ENCODE measurements at regions not wholly inside any gene's neighbourhood (a gene's known extent, or its start where the extent isn't known, plus 50 kb on each side); places are given as distances from the start of the nearest gene placed in this dataset.

GRCh38 chr3:72241525-72241924 lies 456.6 kb upstream of the PROK2 start:
- no peak for DNase-seq

DNA sequence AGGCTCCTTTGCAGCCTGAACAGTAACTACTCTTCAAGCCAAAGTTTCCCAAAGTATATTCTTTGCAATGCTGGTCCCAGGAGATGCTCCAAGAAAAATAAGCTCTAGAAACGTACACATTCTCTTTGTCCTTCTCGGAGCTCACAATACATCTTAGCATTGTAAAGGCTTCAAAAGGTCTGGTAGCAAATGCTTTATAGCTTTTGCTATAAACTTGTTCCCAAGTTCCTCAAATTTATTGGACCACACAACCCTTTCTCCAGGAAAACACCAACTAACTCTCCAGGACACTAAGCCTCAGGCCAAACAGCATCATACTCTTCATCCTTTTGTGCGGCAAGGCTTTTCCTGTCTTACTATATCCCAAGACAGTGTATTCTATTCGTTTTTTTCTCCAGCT lies 455.6 kb upstream of the PROK2 start:
- DNase-seq = no peak

- DNase-seq = no peak
Observed at GRCh38 chr3:72238801-72239200, 453.9 kb upstream of the PROK2 start.

- DNase-seq = no peak
Observed at GRCh38 chr3:72238010-72238691, 453.2 kb upstream of the PROK2 start.

DNA sequence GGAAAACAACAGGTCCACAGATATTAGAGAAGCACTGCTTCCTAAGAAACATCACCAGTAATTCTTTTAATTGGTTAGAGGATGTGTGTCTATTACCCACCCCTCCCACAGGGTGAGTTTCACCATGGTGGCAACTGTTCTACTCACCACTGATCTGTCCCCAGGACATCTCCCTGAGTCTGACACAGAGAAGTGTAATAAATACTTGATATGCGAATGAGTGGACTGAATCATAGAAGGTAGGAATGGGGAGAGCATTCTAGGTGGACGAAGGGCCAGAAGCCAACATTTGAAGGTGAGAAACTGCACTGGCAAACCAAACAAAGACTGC lies 452.7 kb upstream of the PROK2 start:
- no peak for DNase-seq

- no peak for DNase-seq
Observed at GRCh38 chr3:72234391-72234790, 449.4 kb upstream of the PROK2 start.

DNA sequence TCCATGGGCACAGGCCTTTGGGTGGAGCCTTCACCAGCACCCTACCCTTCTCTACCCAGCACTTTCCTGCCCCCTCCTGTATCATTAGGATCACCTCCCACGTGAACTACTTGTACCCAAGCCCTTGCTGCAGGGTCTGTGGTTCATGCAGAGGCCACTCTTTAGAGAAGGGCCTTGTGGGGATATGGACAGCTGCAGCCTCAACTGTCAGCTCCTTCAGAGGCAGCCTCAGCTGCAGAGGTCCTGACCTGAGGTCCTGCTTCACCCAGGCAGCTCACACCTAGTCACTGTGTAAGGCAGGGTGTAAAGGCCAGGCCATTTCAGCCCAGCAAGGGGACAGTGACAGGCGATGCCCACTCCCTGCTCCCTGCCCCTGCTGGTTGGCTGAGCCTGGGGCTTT lies 448.6 kb upstream of the PROK2 start:
- DNase-seq = no peak

DNA sequence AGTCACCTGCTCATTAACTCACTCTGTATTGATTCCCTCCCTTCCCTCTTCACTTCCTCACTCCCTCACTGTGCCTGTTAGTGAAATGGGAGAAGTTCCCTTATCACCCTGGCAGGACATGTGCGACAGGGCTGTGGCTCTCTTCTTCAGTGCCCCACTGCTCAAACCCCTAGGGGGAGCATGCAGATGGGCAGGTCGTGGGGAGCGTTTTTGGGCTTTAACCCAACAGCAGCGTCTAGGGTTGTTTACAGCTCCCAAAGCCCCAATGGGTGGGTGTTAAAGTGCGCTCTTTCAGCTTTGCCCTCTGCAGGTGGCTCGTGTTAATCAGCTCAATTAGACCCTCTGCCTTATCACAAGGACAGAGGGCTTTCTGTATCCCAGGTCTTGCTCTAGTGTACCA lies 447.8 kb upstream of the PROK2 start:
- DNase-seq = no peak

DNA sequence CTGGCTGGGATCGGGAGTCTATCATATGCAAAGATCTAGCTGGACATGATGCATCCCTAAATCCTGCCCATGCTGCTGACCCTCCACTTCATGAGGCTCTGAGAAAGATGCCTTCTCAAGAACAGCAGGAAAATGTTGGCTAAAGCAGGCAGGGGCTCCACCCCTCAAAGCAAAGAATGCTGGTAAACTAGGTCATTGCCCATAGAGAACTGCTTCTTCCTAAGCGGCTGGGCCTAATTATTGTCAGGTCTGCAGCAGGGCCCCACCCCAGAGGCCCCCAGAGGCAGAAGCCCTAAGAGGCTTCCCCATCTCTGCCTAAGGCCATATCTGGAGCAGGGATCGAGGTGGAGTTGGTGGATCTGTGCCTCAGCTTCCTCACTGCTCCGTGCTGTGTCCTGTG lies 447.4 kb upstream of the PROK2 start:
- no peak for DNase-seq

- DNase-seq = no peak
Observed at GRCh38 chr3:72231439-72232196, 446.7 kb upstream of the PROK2 start.

GRCh38 chr3:72230774-72231379 lies 445.9 kb upstream of the PROK2 start:
- no peak for DNase-seq

- no peak for DNase-seq
Observed at GRCh38 chr3:72229952-72230351, 445.0 kb upstream of the PROK2 start.

GRCh38 chr3:72227486-72228070 lies 442.6 kb upstream of the PROK2 start:
- no peak for DNase-seq

- DNase-seq = no peak
Observed at GRCh38 chr3:72224804-72225509, 440.0 kb upstream of the PROK2 start.

DNA sequence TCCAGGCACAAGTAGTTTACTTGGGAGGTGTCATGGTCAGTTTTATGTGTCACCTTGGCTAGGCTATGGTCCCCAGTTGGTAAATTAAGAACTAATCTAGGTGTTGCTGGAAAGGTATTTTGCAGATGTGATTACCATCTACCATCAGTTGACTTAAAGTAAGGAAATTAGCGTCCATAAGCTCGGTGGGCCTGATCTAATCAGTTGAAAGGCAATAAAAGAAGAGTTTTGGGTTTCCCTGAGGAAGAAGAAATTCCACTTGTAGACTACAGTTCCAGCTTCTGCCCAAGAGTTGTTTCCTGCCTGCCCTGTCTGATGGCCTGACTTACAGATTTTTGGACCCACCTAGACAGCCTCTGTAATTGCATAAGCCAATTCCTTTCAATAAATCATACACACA lies 438.7 kb upstream of the PROK2 start:
- no peak for DNase-seq

DNA sequence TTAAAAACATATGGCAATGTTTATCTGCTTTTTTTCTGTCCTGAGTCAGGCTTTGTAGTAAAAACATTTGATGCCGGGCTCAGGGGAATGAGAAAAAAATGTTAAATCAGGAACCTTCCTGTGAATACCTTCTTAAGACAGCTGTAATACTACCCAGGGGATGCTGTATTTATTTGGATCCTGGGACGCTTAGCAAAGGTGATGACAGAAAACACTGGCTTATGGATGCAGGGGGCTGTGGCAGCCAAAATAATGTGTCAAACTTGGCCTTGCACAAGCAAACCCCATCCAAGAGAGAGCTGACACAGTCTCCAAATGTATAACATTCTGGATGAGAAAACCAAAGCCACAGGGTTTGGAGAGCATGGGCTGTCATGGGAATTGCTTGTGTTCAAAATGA lies 438.2 kb upstream of the PROK2 start:
- no peak for DNase-seq

GRCh38 chr3:72222410-72222809 lies 437.5 kb upstream of the PROK2 start:
- no peak for DNase-seq

DNA sequence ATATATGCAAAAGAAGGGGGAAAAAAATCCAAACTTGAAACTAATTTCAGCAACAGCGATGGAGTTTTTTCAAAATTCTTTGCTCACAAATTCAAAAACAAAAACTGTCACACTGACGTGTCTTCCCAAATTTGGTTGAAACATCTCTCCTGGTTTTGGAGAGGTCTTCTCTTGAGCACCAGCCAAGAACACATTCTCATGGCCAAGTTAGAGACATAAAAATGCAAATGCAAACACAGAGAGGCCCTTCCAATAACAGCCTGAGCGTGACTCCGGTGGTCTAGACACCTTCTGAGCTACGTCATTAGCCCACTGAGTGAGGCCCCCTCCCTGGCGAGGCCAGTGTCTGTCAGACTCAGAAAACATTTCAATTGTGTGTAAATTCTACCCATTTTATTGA lies 436.0 kb upstream of the PROK2 start:
- no peak for DNase-seq

GRCh38 chr3:72219752-72220151 lies 434.8 kb upstream of the PROK2 start:
- DNase-seq = no peak

DNA sequence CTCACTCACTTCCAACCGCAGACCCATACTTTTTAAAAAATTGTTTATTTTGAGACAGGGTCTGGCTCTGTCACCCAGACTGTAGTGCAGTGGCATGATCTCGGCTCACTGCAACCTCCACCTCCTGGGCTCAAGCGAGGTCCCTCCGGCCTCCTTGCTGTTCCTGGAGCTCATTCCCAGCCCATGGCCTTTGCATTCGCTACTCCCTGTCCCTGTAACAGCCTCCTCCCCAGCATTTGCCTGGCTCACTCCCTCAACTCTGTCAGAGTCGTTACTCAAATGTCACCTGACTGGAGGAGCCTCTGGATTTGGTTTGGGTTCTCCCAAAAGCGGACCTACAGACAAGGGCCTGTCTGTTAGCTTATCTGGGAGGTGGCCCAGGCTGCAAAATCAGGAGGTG lies 432.6 kb upstream of the PROK2 start:
- DNase-seq = no peak

GRCh38 chr3:72214066-72214951 lies 429.4 kb upstream of the PROK2 start:
- DNase-seq = no peak

DNA sequence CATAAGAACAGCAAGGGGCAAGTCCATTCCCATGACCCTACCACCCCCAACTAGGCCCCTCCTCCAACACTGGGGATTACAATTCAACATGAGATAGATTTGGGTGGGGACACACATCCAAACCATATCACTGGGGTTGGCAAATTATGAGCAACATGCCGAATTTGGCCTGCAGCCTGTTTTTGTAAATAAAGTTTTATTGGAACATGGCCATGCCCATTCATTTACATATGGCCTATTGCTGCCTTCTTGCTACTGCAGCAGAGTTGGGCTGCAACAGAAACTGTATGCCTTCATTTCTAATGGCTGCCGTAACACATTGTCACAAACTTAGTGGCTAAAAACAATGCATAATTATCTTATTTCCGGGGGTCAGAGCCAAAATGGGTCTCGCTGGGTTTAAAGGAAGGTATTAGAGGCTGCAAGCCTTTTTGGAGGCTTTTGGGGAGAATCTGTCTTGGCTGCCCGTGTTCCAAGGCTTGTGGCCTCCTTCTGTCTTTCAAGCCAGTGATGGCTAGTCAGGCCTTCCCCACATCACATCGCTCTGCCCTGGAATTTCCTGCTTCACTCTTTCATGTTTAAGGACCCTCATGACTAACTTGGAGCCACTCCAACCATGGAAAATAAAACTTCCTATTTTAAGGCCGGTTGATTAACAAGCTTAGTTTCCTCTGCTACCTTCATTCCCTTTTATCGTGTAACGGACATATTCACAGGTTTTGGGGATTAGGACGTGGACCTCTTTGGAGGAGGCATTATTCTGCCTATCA lies 428.5 kb upstream of the PROK2 start:
- DNase-seq = no peak
